Neural progenitor cell (in vitro differentiated cells): ENCODE measurements at regions not wholly inside any gene's neighbourhood (a gene's known extent, or its start where the extent isn't known, plus 50 kb on each side); places are given as distances from the start of the nearest gene placed in this dataset.

Experiments
- DNase-seq: peaks from one replicate; pipeline ENCODE4 v3.0.0-alpha.2; 2016; ENCODE audit warnings: low spot score
- H2AFZ ChIP-seq: fragments of 200-600 bp; sonication (generic); replicated peaks from 2 replicates; pipeline ENCODE4 v1.6.1; 2016; ENCODE audit warnings: antibody characterized with exemption
- H3F3A ChIP-seq: fragments of 200-600 bp; sonication (generic); 2 replicates; pipeline ENCODE4 v1.6.1; 2016; ENCODE audit warnings: antibody characterized with exemption, low read depth
- H3K27ac ChIP-seq: fragments of 200-600 bp; sonication (generic); 2 replicates; pipeline ENCODE4 v1.5.1; 2016; ENCODE audit warnings: mild to moderate bottlenecking
- H3K27me3 ChIP-seq: fragments of 200-600 bp; sonication (generic); 2 replicates; pipeline ENCODE4 v1.6.1; 2016; ENCODE audit warnings: mild to moderate bottlenecking, moderate library complexity
- H3K36me3 ChIP-seq: fragments of 200-600 bp; sonication (generic); 2 replicates; pipeline ENCODE4 v1.5.1; 2016
- H3K4me1 ChIP-seq: fragments of 200-600 bp; sonication (generic); 2 replicates; pipeline ENCODE4 v1.6.1; 2016; ENCODE audit warnings: mixed run types
- H3K4me2 ChIP-seq: fragments of 200-600 bp; sonication (generic); 2 replicates; pipeline ENCODE4 v1.6.1; 2016
- H3K4me3 ChIP-seq: fragments of 200-600 bp; sonication (generic); 2 replicates; pipeline ENCODE4 v1.5.1; 2016
- H3K79me2 ChIP-seq: fragments of 200-600 bp; sonication (generic); 2 replicates; pipeline ENCODE4 v1.6.1; 2016; ENCODE audit warnings: low read depth
- H3K9ac ChIP-seq: fragments of 200-600 bp; sonication (generic); 2 replicates; pipeline ENCODE4 v1.6.1; 2016
- H3K9me3 ChIP-seq: fragments of 200-600 bp; sonication (generic); 2 replicates; pipeline ENCODE4 v1.5.1; 2016; ENCODE audit warnings: low read depth
- H4K20me1 ChIP-seq: fragments of 200-600 bp; sonication (generic); 2 replicates; pipeline ENCODE4 v1.6.1; 2016; ENCODE audit warnings: low read depth
- H3K27ac Mint-ChIP-seq: 3 replicates; pipeline ENCODE4 v1.8.0; 2021; ENCODE audit warnings: mixed read lengths
- H3K27me3 Mint-ChIP-seq: 2 replicates; pipeline ENCODE4 v1.8.0; 2022; ENCODE audit warnings: low read depth, mild to moderate bottlenecking, inconsistent platforms, moderate library complexity, mixed read lengths; ENCODE audit not compliant: insufficient read depth
- H3K36me3 Mint-ChIP-seq: 3 replicates; pipeline ENCODE4 v1.8.0; 2021; ENCODE audit warnings: mixed read lengths
- H3K4me1 Mint-ChIP-seq: 3 replicates; pipeline ENCODE4 v1.8.0; 2021; ENCODE audit warnings: mixed read lengths
- H3K4me3 Mint-ChIP-seq: 3 replicates; pipeline ENCODE4 v1.8.0; 2021; ENCODE audit warnings: mild to moderate bottlenecking, moderate library complexity, mixed read lengths
- H3K9me3 Mint-ChIP-seq: 3 replicates; pipeline ENCODE4 v1.8.0; 2020; ENCODE audit warnings: mixed read lengths
- EZH2 ChIP-seq: fragments of 200-600 bp; sonication (generic); IDR thresholded peaks from 2 replicates; pipeline ENCODE4 v1.6.1; 2017; ENCODE audit warnings: antibody characterized with exemption, mild to moderate bottlenecking, moderate library complexity
- EZH2phosphoT487 ChIP-seq: fragments of 200-600 bp; sonication (generic); IDR thresholded peaks from 2 replicates; pipeline ENCODE4 v1.6.1; 2017; ENCODE audit warnings: antibody characterized with exemption
- TF ChIP-seq, protein P1 (sequence below): fragments of 200-600 bp; sonication (generic); IDR thresholded peaks from 2 replicates; pipeline ENCODE4 v1.5.1; 2017; ENCODE audit warnings: antibody characterized with exemption, mild to moderate bottlenecking

DNA sequence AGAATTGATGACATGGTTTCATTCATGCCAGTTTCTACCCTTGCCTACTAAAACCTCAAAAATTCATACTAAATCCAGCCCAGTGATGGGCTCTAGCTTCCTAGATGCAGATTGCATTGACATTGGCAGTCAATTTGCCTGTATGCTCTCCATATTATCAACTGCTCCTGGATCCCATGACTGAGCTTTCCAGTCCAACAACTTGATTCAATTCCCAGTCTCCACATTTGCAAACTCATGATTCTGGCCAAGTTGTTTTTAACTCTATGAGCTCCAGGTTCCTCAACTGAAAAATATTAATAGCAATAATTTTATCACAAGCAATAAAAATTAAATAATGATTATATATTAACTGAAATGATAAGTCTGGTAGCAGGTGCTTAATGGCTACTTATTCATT, 51.0 kb upstream of the DSC1 start:
- Histone ChIP-seq H3K4me1 (peaks cover 13% of the 10 kb centered on the region), H3K27me3 (no peaks in the 10 kb centered on the region), H3K79me2 (no peaks in the 10 kb centered on the region), H3K9me3 (peaks cover 9% of the 10 kb centered on the region), H3K27ac (no peak overlapping the region), H3K4me3 (no peak overlapping the region), H4K20me1 (no peaks in the 10 kb centered on the region), H3K36me3 (peaks cover 4% of the 10 kb centered on the region), H2AFZ (no peak overlapping the region), H3K4me2 (no peak overlapping the region), H3F3A (no peaks in the 10 kb centered on the region), H3K9ac (no peak overlapping the region)
- H3K27me3 Mint-ChIP-seq = no peaks in the 10 kb centered on the region
- H3K27ac Mint-ChIP-seq = no peak overlapping the region
- TF ChIP-seq EZH2 (no peak), EZH2phosphoT487 (no peak)
- TF ChIP-seq, protein P1, sequence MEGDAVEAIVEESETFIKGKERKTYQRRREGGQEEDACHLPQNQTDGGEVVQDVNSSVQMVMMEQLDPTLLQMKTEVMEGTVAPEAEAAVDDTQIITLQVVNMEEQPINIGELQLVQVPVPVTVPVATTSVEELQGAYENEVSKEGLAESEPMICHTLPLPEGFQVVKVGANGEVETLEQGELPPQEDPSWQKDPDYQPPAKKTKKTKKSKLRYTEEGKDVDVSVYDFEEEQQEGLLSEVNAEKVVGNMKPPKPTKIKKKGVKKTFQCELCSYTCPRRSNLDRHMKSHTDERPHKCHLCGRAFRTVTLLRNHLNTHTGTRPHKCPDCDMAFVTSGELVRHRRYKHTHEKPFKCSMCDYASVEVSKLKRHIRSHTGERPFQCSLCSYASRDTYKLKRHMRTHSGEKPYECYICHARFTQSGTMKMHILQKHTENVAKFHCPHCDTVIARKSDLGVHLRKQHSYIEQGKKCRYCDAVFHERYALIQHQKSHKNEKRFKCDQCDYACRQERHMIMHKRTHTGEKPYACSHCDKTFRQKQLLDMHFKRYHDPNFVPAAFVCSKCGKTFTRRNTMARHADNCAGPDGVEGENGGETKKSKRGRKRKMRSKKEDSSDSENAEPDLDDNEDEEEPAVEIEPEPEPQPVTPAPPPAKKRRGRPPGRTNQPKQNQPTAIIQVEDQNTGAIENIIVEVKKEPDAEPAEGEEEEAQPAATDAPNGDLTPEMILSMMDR = no peak
- H3K4me1 Mint-ChIP-seq = peaks cover 13% of the 10 kb centered on the region
- H3K9me3 Mint-ChIP-seq = peaks cover 13% of the 10 kb centered on the region
- no peak overlapping the region for H3K4me3 Mint-ChIP-seq
- H3K36me3 Mint-ChIP-seq = peaks cover 1% of the 10 kb centered on the region
- no peak for DNase-seq

GRCh38 chr18:31217038-31217849, 54.6 kb upstream of the DSC1 start:
- Mint-ChIP-seq H3K4me1 (peaks cover 13% of the 10 kb centered on the region), H3K9me3 (peaks cover 22% of the 10 kb centered on the region), H3K27me3 (peaks cover 4% of the 10 kb centered on the region), H3K4me3 (no peak overlapping the region), H3K36me3 (peaks cover 4% of the 10 kb centered on the region), H3K27ac (peak overlapping the region; percentile 17)
- H3K79me2 ChIP-seq = no peaks in the 10 kb centered on the region
- DNase-seq = peak; percentile 26
- H3K9ac ChIP-seq = no peak overlapping the region
- H3K27ac ChIP-seq = peak overlapping the region; percentile 16
- peak overlapping the region; percentile 61 for H2AFZ ChIP-seq
- H3K4me3 ChIP-seq = no peak overlapping the region
- H3K4me2 ChIP-seq = peak overlapping the region; percentile 26
- no peaks in the 10 kb centered on the region for H3K9me3 ChIP-seq
- no peaks in the 10 kb centered on the region for H3K36me3 ChIP-seq
- H3K27me3 ChIP-seq = no peaks in the 10 kb centered on the region
- TF ChIP-seq EZH2phosphoT487 (no peak), EZH2 (no peak)
- peaks cover 6% of the 10 kb centered on the region for H3K4me1 ChIP-seq
- no peaks in the 10 kb centered on the region for H3F3A ChIP-seq
- no peaks in the 10 kb centered on the region for H4K20me1 ChIP-seq

- Histone ChIP-seq H3K4me2 (no peak overlapping the region), H3K9me3 (no peaks in the 10 kb centered on the region), H2AFZ (no peak overlapping the region), H3K4me1 (peaks cover 6% of the 10 kb centered on the region), H4K20me1 (no peaks in the 10 kb centered on the region), H3K4me3 (no peak overlapping the region), H3K27ac (no peak overlapping the region), H3K27me3 (no peaks in the 10 kb centered on the region), H3F3A (no peaks in the 10 kb centered on the region), H3K36me3 (no peaks in the 10 kb centered on the region), H3K9ac (no peak overlapping the region), H3K79me2 (no peaks in the 10 kb centered on the region)
- H3K9me3 Mint-ChIP-seq = peaks cover 30% of the 10 kb centered on the region
- peaks cover 4% of the 10 kb centered on the region for H3K27me3 Mint-ChIP-seq
- no peak for TF ChIP-seq EZH2phosphoT487
- TF ChIP-seq, protein P1 = no peak
- TF ChIP-seq EZH2 = no peak
- peaks cover 4% of the 10 kb centered on the region for H3K36me3 Mint-ChIP-seq
- no peak for DNase-seq
- H3K4me1 Mint-ChIP-seq = peaks cover 13% of the 10 kb centered on the region
- H3K4me3 Mint-ChIP-seq = no peak overlapping the region
- no peak overlapping the region for H3K27ac Mint-ChIP-seq
Measured at GRCh38 chr18:31218671-31219383, 56.2 kb upstream of the DSC1 start.

DNA sequence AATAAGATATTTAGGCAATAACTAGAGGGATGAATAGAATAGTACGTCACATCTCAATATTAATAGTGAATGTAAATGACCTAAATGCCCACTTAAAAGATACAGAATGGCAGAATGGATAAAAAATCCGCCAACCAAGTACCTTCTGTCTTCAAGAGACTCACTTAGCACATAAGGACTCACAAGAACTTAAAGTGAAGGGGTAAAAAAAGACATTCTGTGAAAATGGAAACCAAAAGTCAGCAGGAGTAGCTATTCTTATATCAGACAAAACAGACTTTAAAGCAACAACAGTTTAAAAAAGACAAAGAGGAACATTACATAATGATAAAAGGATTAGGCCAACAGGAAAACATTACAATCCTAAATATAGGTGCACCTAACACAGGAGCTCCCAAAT, 56.7 kb upstream of the DSC1 start:
- DNase-seq = no peak
- TF ChIP-seq EZH2phosphoT487 (no peak), EZH2 (no peak)
- TF ChIP-seq, protein P1 = no peak
- no peaks in the 10 kb centered on the region for H3F3A ChIP-seq
- H3K27me3 ChIP-seq = no peaks in the 10 kb centered on the region
- H3K9me3 Mint-ChIP-seq = peaks cover 30% of the 10 kb centered on the region
- no peaks in the 10 kb centered on the region for H4K20me1 ChIP-seq
- H3K9me3 ChIP-seq = no peaks in the 10 kb centered on the region
- no peak overlapping the region for H3K4me3 ChIP-seq
- peaks cover 6% of the 10 kb centered on the region for H3K4me1 ChIP-seq
- H3K4me2 ChIP-seq = no peak overlapping the region
- no peak overlapping the region for H3K4me3 Mint-ChIP-seq
- H3K9ac ChIP-seq = no peak overlapping the region
- no peaks in the 10 kb centered on the region for H3K79me2 ChIP-seq
- H3K36me3 Mint-ChIP-seq = peaks cover 4% of the 10 kb centered on the region
- peaks cover 13% of the 10 kb centered on the region for H3K4me1 Mint-ChIP-seq
- H3K27me3 Mint-ChIP-seq = peaks cover 4% of the 10 kb centered on the region
- no peaks in the 10 kb centered on the region for H3K36me3 ChIP-seq
- H3K27ac ChIP-seq = no peak overlapping the region
- no peak overlapping the region for H2AFZ ChIP-seq
- H3K27ac Mint-ChIP-seq = no peak overlapping the region
